ENCODE measurements at regions not wholly inside any gene's neighbourhood (a gene's known extent, or its start where the extent isn't known, plus 50 kb on each side); places are given as distances from the start of the nearest gene placed in this dataset.

- Mint-ChIP-seq H3K27ac (no peak overlapping the region), H3K27me3 (peaks cover 5 to 7% of the 10 kb centered on the region in 2 donors), H3K9me3 (peaks cover 0 to 5% (median 0%) of the 10 kb centered on the region in 3 donors), H3K4me1 (no peaks in the 10 kb centered on the region), H3K36me3 (no peaks in the 10 kb centered on the region), H3K4me3 (no peak overlapping the region)
- DNase-seq (no peak), ATAC-seq (replicated peaks in 1 of 4) (no peak)
- no peaks in the 10 kb centered on the region for H3K9me3 ChIP-seq
- POLR2A ChIA-PET, result no interaction called here
- H3K27ac ChIP-seq (ENCODE audit: low read length), result no peak overlapping the region
- no peaks in the 10 kb centered on the region for H3K27me3 ChIP-seq (replicated peaks in 1 of 2; ENCODE audit: control insufficient read depth in 2 of 2, extremely low read depth in 1 of 2, insufficient read depth in 2 of 2, low read length in 1 of 2)
- H3K36me3 ChIP-seq (ENCODE audit: control insufficient read depth in 2 of 2, extremely low read depth in 1 of 2, insufficient read depth in 1 of 2, low read length in 1 of 2), result no peaks in the 10 kb centered on the region
- CTCF ChIA-PET, result no interaction called here
- WGBS (ENCODE audit: insufficient coverage), result no CpG with 5 or more reads among the region's 2 CpGs
- no peak overlapping the region for H3K4me3 ChIP-seq (ENCODE audit: control insufficient read depth in 1 of 2, extremely low read depth in 1 of 2, low read length in 1 of 2)
- H3K4me1 ChIP-seq (ENCODE audit: control insufficient read depth in 1 of 2, extremely low read depth in 1 of 2, insufficient read depth in 2 of 2, low read length in 2 of 2), result no peaks in the 10 kb centered on the region
Measured at GRCh38 chr4:114279066-114279465, 299.6 kb upstream of the ARSJ start.

GRCh38 chr4:114279711-114280110, 300.3 kb upstream of the ARSJ start:
- no peak overlapping the region for H3K4me3 Mint-ChIP-seq
- H3K9me3 Mint-ChIP-seq, result peaks cover 0 to 5% (median 0%) of the 10 kb centered on the region in 3 donors
- H3K4me1 Mint-ChIP-seq, result no peaks in the 10 kb centered on the region
- no peak for ATAC-seq (replicated peaks in 1 of 4)
- CTCF ChIA-PET, result no interaction called here
- H3K27ac Mint-ChIP-seq, result no peak overlapping the region
- peaks cover 5 to 7% of the 10 kb centered on the region in 2 donors for H3K27me3 Mint-ChIP-seq
- no peak overlapping the region for H3K4me3 ChIP-seq (ENCODE audit: control insufficient read depth in 1 of 2, extremely low read depth in 1 of 2, low read length in 1 of 2)
- H3K4me1 ChIP-seq (ENCODE audit: control insufficient read depth in 1 of 2, extremely low read depth in 1 of 2, insufficient read depth in 2 of 2, low read length in 2 of 2), result no peaks in the 10 kb centered on the region
- H3K27me3 ChIP-seq (replicated peaks in 1 of 2; ENCODE audit: control insufficient read depth in 2 of 2, extremely low read depth in 1 of 2, insufficient read depth in 2 of 2, low read length in 1 of 2), result no peaks in the 10 kb centered on the region
- no peak for DNase-seq
- H3K9me3 ChIP-seq, result no peaks in the 10 kb centered on the region
- no peaks in the 10 kb centered on the region for H3K36me3 Mint-ChIP-seq
- POLR2A ChIA-PET, result no interaction called here
- no peak overlapping the region for H3K27ac ChIP-seq (ENCODE audit: low read length)
- no peaks in the 10 kb centered on the region for H3K36me3 ChIP-seq (ENCODE audit: control insufficient read depth in 2 of 2, extremely low read depth in 1 of 2, insufficient read depth in 1 of 2, low read length in 1 of 2)
- WGBS (ENCODE audit: insufficient coverage), result no CpG with 5 or more reads among the region's 3 CpGs

- CTCF ChIA-PET, result no interaction called here
Measured at GRCh38 chr4:114280645-114281044, 301.2 kb upstream of the ARSJ start.

GRCh38 chr4:114281164-114281960, 301.9 kb upstream of the ARSJ start:
- CTCF ChIA-PET, result no interaction called here
- Mint-ChIP-seq H3K9me3 (peaks cover 0 to 14% (median 4%) of the 10 kb centered on the region in 3 donors), H3K36me3 (no peaks in the 10 kb centered on the region), H3K27me3 (peaks cover 5 to 17% of the 10 kb centered on the region in 2 donors), H3K4me3 (no peak overlapping the region), H3K27ac (no peak overlapping the region), H3K4me1 (no peaks in the 10 kb centered on the region)
- no peak for DNase-seq
- Histone ChIP-seq H3K4me3 (ENCODE audit: control insufficient read depth in 1 of 2, extremely low read depth in 1 of 2, low read length in 1 of 2) (no peak overlapping the region), H3K36me3 (ENCODE audit: control insufficient read depth in 2 of 2, extremely low read depth in 1 of 2, insufficient read depth in 1 of 2, low read length in 1 of 2) (no peaks in the 10 kb centered on the region), H3K27ac (ENCODE audit: low read length) (no peak overlapping the region), H3K9me3 (no peaks in the 10 kb centered on the region), H3K27me3 (replicated peaks in 1 of 2; ENCODE audit: control insufficient read depth in 2 of 2, extremely low read depth in 1 of 2, insufficient read depth in 2 of 2, low read length in 1 of 2) (no peaks in the 10 kb centered on the region), H3K4me1 (ENCODE audit: control insufficient read depth in 1 of 2, extremely low read depth in 1 of 2, insufficient read depth in 2 of 2, low read length in 2 of 2) (no peaks in the 10 kb centered on the region)
- no peak for ATAC-seq (replicated peaks in 1 of 4)
- 29% methylated on average over 1 of the region's 6 CpGs for WGBS (ENCODE audit: insufficient coverage)
- POLR2A ChIA-PET, result no interaction called here

More at GRCh38 chr4:114280645-114281044, 301.2 kb upstream of the ARSJ start:
- ATAC-seq (replicated peaks in 1 of 4), result no peak
- Histone ChIP-seq H3K4me1 (ENCODE audit: control insufficient read depth in 1 of 2, extremely low read depth in 1 of 2, insufficient read depth in 2 of 2, low read length in 2 of 2) (no peaks in the 10 kb centered on the region), H3K36me3 (ENCODE audit: control insufficient read depth in 2 of 2, extremely low read depth in 1 of 2, insufficient read depth in 1 of 2, low read length in 1 of 2) (no peaks in the 10 kb centered on the region), H3K4me3 (ENCODE audit: control insufficient read depth in 1 of 2, extremely low read depth in 1 of 2, low read length in 1 of 2) (no peak overlapping the region), H3K9me3 (no peaks in the 10 kb centered on the region), H3K27me3 (replicated peaks in 1 of 2; ENCODE audit: control insufficient read depth in 2 of 2, extremely low read depth in 1 of 2, insufficient read depth in 2 of 2, low read length in 1 of 2) (no peaks in the 10 kb centered on the region), H3K27ac (ENCODE audit: low read length) (no peak overlapping the region)
- Mint-ChIP-seq H3K27me3 (peaks cover 5 to 12% of the 10 kb centered on the region in 2 donors), H3K4me1 (no peaks in the 10 kb centered on the region), H3K36me3 (no peaks in the 10 kb centered on the region), H3K27ac (no peak overlapping the region), H3K4me3 (no peak overlapping the region), H3K9me3 (peaks cover 0 to 9% (median 0%) of the 10 kb centered on the region in 3 donors)
- POLR2A ChIA-PET, result no interaction called here
- DNase-seq, result no peak

GRCh38 chr4:114282937-114283336, 303.5 kb upstream of the ARSJ start:
- Histone ChIP-seq H3K4me1 (ENCODE audit: control insufficient read depth in 1 of 2, extremely low read depth in 1 of 2, insufficient read depth in 2 of 2, low read length in 2 of 2) (no peaks in the 10 kb centered on the region), H3K36me3 (ENCODE audit: control insufficient read depth in 2 of 2, extremely low read depth in 1 of 2, insufficient read depth in 1 of 2, low read length in 1 of 2) (no peaks in the 10 kb centered on the region), H3K9me3 (no peaks in the 10 kb centered on the region), H3K4me3 (ENCODE audit: control insufficient read depth in 1 of 2, extremely low read depth in 1 of 2, low read length in 1 of 2) (no peak overlapping the region), H3K27me3 (replicated peaks in 1 of 2; ENCODE audit: control insufficient read depth in 2 of 2, extremely low read depth in 1 of 2, insufficient read depth in 2 of 2, low read length in 1 of 2) (peaks cover 0 to 5% of the 10 kb centered on the region in 2 experiments), H3K27ac (ENCODE audit: low read length) (no peak overlapping the region)
- ATAC-seq (replicated peaks in 1 of 4) (no peak), DNase-seq (no peak)
- ChIA-PET CTCF (no interaction called here), POLR2A (interaction anchor here in 1 of 2 donors (0.7 kb wide), 1 partner anchor 70 kb away, joined by 3 read pairs; no protein-coding TSS in a partner anchor)
- WGBS (ENCODE audit: insufficient coverage), result no CpG with 5 or more reads among the region's 1 CpG
- Mint-ChIP-seq H3K36me3 (no peaks in the 10 kb centered on the region), H3K27me3 (peaks cover 5 to 17% of the 10 kb centered on the region in 2 donors), H3K4me1 (no peaks in the 10 kb centered on the region), H3K27ac (no peak overlapping the region), H3K9me3 (peaks cover 0 to 14% (median 4%) of the 10 kb centered on the region in 3 donors), H3K4me3 (no peak overlapping the region)

- Mint-ChIP-seq H3K9me3 (peaks cover 0 to 10% (median 4%) of the 10 kb centered on the region in 3 donors), H3K27me3 (peaks cover 2 to 11% of the 10 kb centered on the region in 2 donors), H3K36me3 (no peaks in the 10 kb centered on the region), H3K27ac (no peak overlapping the region), H3K4me1 (no peaks in the 10 kb centered on the region), H3K4me3 (no peak overlapping the region)
- no CpG with 5 or more reads among the region's 1 CpG for WGBS (ENCODE audit: insufficient coverage)
- Histone ChIP-seq H3K27ac (ENCODE audit: low read length) (no peak overlapping the region), H3K27me3 (replicated peaks in 1 of 2; ENCODE audit: control insufficient read depth in 2 of 2, extremely low read depth in 1 of 2, insufficient read depth in 2 of 2, low read length in 1 of 2) (peaks cover 0 to 5% of the 10 kb centered on the region in 2 experiments), H3K36me3 (ENCODE audit: control insufficient read depth in 2 of 2, extremely low read depth in 1 of 2, insufficient read depth in 1 of 2, low read length in 1 of 2) (no peaks in the 10 kb centered on the region), H3K9me3 (no peaks in the 10 kb centered on the region), H3K4me3 (ENCODE audit: control insufficient read depth in 1 of 2, extremely low read depth in 1 of 2, low read length in 1 of 2) (no peak overlapping the region), H3K4me1 (ENCODE audit: control insufficient read depth in 1 of 2, extremely low read depth in 1 of 2, insufficient read depth in 2 of 2, low read length in 2 of 2) (no peaks in the 10 kb centered on the region)
- POLR2A ChIA-PET, result no interaction called here
- CTCF ChIA-PET, result no interaction called here
- no peak for ATAC-seq (replicated peaks in 1 of 4)
- DNase-seq, result no peak
Measured at GRCh38 chr4:114284629-114285028, 305.2 kb upstream of the ARSJ start.

All from T-cell (primary cell).